HG03025 (cell line): ENCODE measurements at regions not wholly inside any gene's neighbourhood (a gene's known extent, or its start where the extent isn't known, plus 50 kb on each side); places are given as distances from the start of the nearest gene placed in this dataset.

Source experiments
- ATAC-seq: cut with Tn5 transposase; IDR thresholded peaks from one replicate; pipeline ENCODE4 v1.9.1; 2021; ENCODE audit warnings: mild to moderate bottlenecking, moderate library complexity; ENCODE audit not compliant: unreplicated experiment, low FRiP score

DNA sequence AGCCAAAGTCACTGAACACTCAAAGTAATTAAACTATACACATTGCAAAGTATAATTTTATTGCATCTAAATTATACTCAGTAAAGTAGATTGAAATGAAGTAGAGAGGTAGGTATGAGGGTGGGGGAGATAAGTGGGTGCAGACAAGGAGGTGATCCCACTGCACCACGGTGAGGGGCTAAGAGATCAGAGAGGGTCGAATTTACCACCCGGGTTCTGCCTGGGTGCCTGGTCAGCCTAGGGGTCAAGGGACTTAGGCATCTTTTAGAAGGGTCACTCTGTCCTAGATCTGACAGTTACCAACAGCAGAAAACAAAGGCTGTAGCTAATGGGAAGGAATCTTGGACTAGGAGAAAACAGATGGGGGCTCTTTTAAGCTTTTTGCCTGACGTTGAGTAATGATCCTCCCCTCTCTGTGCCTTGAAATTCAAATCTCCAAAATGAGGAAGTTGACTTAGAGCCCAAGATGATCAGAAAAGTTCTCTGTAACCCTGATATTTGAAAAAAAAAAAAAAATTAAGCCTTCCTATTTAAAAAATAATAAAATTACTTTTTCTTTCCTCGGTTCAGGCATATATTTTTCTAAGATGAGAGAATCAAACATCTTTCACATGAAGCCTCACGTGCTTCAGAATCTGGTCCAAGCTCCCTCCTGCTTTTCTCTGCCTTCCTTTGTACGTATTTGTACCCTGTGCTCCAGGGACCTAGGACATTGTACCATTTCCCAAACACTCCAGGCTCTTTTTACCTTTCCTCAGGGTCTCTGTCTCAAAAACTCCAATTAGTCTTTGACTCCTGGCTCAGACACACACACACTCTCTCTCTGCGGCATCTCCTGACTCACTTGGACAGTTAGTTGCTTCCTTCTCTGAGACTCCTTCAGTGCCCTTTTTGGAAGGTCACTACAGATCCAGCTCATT is 353.9 kb downstream of the CYRIA start:
- ATAC-seq, result no peak

- no peak for ATAC-seq
These were observed 356.8 kb downstream of the CYRIA start for GRCh38 chr2:16308816-16309215.

DNA sequence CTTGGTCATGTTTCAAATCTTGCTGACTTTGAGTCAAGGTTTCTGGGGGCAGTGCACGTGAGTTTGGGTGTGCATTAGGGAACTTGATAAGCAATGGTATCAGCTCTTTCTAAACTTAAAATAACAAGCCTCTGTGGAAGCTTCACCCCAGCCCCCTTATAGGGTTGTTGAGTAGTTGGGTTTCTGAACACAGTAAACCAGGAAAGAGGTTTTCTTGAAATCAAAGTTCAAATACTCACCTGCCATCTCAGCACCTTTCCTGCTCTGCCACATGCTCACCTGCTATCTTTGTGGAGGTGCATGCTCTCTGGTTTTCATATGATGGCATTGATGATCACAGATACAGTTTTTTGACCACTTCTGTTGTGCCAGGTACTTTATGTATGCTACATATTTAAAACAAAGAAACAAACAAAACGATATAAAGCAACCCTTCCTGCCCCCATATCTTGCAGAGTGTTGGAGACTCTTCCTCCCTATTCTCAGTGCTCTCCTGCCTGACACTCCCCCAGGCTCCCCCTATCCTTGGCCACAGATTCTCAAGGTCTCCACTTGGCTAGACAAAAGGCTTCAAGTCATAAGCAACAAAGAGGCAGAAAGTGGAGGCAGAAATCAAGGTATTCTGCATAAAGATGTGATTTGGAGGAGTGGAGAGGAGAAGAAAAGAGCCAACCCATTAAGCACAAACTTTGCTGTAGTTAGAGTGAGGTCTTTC is 360.6 kb downstream of the CYRIA start:
- ATAC-seq, result no peak

- ATAC-seq, result no peak
These were observed 361.9 kb downstream of the CYRIA start for GRCh38 chr2:16303761-16304160.

- ATAC-seq, result no peak
These were observed 362.4 kb downstream of the CYRIA start for GRCh38 chr2:16303273-16303577.

DNA sequence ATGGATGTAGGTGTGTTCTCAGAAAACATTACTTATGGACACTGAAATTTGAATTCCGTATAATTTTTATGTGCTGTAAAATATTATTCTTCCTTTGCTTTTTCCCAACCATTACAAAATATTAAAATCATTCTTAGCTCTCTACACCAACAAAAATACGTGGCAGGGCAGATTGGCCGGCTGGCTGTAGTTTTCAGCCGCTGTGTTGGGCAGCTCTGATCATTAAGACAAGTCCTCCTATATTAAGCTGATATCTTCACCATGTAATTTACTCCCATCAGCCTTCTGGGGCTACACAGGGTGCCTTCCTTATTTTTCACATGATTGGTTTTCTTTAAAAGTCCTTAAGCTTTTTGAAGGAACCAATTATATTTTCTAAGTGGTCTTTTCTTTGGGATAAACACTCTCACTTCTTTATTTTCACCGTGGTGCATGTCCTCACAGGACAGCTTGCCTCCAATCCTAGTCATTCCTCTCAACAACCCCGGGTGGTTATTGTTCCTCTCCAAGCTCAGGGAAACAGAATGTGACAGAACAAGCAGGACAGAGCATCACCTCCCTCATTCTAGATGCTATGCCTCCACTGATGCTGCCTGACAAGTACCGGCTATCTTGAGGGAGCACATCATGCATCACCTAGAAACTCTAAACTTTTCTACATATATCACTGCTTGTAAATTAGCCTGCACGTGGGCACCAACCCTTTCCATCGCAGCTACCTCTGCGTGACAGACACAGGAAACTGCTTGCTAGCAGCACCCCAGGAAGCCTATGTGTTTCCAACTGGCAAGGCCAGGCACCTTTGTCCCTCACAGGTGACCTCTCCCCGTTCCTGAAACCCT is 362.3 kb downstream of the MYCN start:
- no peak for ATAC-seq

DNA sequence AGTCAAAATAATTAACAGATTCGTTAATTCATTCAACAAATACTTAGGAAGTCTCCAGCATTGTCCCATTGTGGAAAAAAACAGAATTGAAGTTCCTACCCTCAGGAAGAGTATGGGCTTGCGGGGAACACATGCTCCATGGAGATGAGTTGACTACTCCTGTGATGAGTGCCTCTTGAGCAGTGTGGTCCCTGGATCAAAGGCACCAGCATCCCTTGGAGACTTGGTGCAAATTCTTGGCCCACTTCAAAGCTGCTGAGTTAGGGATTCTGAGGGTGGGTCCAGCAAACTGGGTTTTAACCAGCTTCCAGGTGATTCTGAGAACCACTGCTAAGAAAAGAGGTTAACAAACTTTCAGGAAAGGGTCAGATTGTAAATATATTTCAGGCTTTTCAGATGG is 361.6 kb downstream of the MYCN start:
- no peak for ATAC-seq

DNA sequence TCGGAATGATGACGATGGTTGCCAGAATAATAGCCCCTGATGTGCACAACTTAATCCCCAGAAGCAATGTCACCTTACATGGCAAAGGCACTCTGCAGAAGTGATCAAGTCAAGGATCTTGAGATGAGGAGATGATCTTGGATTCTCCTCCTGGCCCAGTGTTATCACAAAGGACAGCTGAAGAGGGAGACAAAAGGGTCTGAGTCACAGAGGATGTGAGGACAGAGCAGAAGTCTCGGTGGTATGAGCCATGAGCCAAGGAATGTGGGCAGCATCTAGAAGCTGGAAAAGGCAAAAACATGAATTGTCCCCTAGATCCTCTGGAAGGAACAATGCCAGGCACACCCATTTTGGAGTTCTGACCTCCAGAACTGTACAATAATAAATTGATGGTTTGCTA is 358.5 kb downstream of the MYCN start:
- no peak for ATAC-seq

GRCh38 chr2:16296331-16297250 is 356.2 kb downstream of the MYCN start:
- no peak for ATAC-seq

- no peak for ATAC-seq
These were observed 355.6 kb downstream of the MYCN start for GRCh38 chr2:16296038-16296290.

DNA sequence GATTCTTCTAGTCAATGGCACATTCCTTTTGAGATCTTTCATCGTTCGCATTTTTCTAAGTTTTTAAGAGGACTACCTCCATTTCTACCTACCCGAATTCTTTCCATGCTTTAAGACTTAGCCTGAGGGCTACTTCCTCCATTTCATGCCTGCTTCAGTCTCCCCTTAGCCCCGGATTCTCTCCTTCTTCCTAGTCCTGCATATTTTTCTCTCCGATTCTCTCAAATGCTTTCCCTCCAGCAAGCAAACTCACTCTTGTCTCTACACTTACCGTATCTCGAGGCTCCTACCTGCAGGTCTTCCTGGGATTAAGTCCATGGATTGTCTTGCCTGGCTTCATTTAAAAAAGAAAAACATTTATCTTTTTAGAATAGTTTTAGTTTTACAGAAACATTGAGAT is 354.4 kb downstream of the MYCN start:
- ATAC-seq, result no peak

DNA sequence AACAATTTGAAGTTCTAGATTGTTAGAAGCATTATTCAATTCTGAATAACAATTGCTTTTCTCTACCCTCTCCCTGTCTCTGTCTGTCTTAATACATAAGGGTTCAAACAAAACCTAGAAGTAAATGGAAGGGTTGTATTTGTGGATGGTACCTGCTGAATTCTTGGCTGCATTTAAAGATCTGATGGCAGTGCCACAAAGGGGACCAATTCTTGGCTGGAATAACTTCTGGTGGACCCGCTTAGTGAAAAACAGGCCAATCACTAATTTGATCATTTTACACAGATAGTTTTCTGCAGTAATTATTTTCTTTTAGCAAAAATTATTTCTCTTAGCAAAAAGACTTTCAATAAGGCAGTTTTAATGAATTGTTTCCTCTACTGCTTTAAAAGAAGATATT is 353.5 kb downstream of the MYCN start:
- no peak for ATAC-seq

- ATAC-seq, result no peak
These were observed 353.0 kb downstream of the MYCN start for GRCh38 chr2:16293398-16293797.

GRCh38 chr2:16291731-16292550 is 351.6 kb downstream of the MYCN start:
- no peak for ATAC-seq

- ATAC-seq, result no peak
These were observed 350.9 kb downstream of the MYCN start for GRCh38 chr2:16291226-16291625.

- ATAC-seq, result no peak
These were observed 350.1 kb downstream of the MYCN start for GRCh38 chr2:16290311-16291020.

GRCh38 chr2:16288371-16289112 is 348.2 kb downstream of the MYCN start:
- no peak for ATAC-seq

- ATAC-seq, result no peak
These were observed 347.5 kb downstream of the MYCN start for GRCh38 chr2:16287831-16288230.
